ENCODE measurements at regions not wholly inside any gene's neighbourhood (a gene's known extent, or its start where the extent isn't known, plus 50 kb on each side); places are given as distances from the start of the nearest gene placed in this dataset.

- TF ChIP-seq MAX (IDR thresholded peaks at IDR 0.05) (no peak), CREB1 (IDR thresholded peaks at IDR 0.05; ENCODE audit: low read depth) (no peak)
Measured at GRCh38 chr2:177340158-177340557, 52.4 kb upstream of the AGPS start.
